HepG2 (cell line): ENCODE measurements at regions not wholly inside any gene's neighbourhood (a gene's known extent, or its start where the extent isn't known, plus 50 kb on each side); places are given as distances from the start of the nearest gene placed in this dataset.

ENCODE experiments used
- EP300 ChIP-seq, 3 experiments: sonication (generic) in 1 of 3; formaldehyde crosslinking in 1 of 3; IDR thresholded peaks; 2 replicates each; pipeline versions ENCODE4 v1.5.1 to v1.6.1; 2011 to 2020; ENCODE audit warnings: low read depth in 2 of 3, low read length in 2 of 3, borderline replicate concordance in 1 of 3, improper control_type of control experiment in 1 of 3, mild to moderate bottlenecking in 1 of 3, missing genetic modification reagents in 1 of 3, moderate library complexity in 1 of 3
- REXO4 ChIP-seq: sonication (generic); formaldehyde crosslinking; IDR thresholded peaks from 2 replicates; pipeline ENCODE4 v1.8.0; 2022; ENCODE audit warnings: missing genetic modification reagents, mild to moderate bottlenecking, borderline replicate concordance
- TBL1XR1 ChIP-seq: fragments of 150-350 bp; IDR thresholded peaks from 2 replicates; pipeline ENCODE4 v1.6.1; 2014; ENCODE audit warnings: borderline replicate concordance, low read length; ENCODE audit not compliant: partially characterized antibody
- YY1 ChIP-seq: IDR thresholded peaks from 2 replicates; pipeline ENCODE4 v1.6.1; 2011; ENCODE audit warnings: low read length, low read depth, moderate library complexity, mild to moderate bottlenecking; ENCODE audit not compliant: insufficient read depth, insufficient replicate concordance
- TF ChIP-seq, protein P1 (sequence below), 2 experiments: sonication (generic) in 1 of 2; formaldehyde crosslinking in 1 of 2; IDR thresholded peaks; 2 replicates each; pipeline versions ENCODE4 v1.6.1 to v1.9.0; 2014 to 2022; ENCODE audit warnings: antibody characterized with exemption in 1 of 2, borderline replicate concordance in 1 of 2, inconsistent platforms in 1 of 2, low read depth in 1 of 2, missing genetic modification reagents in 1 of 2
- TF ChIP-seq, protein P2 (sequence below): sonication (generic); formaldehyde crosslinking; IDR thresholded peaks from 2 replicates; pipeline ENCODE4 v1.5.0; 2020; ENCODE audit warnings: mild to moderate bottlenecking, missing genetic modification reagents, moderate library complexity
- TF ChIP-seq, protein P3 (sequence below): sonication (generic); formaldehyde crosslinking; IDR thresholded peaks from 2 replicates; pipeline ENCODE4 v1.4.0; 2020; ENCODE audit warnings: missing genetic modification reagents; ENCODE audit errors: not compliant biosample characterization

DNA sequence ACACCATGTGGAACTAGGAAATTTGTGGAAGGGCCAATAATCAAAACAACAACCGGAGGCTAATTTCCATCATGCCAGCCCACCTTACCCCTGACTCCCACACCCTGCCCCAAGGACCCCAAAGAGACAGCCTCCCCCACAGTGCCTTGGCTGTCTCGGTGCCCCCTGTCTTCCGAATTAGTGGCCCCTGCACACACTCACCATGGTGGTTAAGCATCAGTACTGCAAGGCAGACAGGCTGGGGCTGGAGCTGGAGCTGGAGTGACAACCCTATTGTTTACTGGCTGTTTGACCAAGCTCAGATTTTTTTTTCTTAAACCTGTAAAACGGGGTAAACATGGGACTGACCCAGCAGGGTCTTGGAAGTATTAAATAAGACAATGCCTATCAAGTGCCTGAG, 238.0 kb downstream of the TFAP2C start:
- TF ChIP-seq, protein P1, sequence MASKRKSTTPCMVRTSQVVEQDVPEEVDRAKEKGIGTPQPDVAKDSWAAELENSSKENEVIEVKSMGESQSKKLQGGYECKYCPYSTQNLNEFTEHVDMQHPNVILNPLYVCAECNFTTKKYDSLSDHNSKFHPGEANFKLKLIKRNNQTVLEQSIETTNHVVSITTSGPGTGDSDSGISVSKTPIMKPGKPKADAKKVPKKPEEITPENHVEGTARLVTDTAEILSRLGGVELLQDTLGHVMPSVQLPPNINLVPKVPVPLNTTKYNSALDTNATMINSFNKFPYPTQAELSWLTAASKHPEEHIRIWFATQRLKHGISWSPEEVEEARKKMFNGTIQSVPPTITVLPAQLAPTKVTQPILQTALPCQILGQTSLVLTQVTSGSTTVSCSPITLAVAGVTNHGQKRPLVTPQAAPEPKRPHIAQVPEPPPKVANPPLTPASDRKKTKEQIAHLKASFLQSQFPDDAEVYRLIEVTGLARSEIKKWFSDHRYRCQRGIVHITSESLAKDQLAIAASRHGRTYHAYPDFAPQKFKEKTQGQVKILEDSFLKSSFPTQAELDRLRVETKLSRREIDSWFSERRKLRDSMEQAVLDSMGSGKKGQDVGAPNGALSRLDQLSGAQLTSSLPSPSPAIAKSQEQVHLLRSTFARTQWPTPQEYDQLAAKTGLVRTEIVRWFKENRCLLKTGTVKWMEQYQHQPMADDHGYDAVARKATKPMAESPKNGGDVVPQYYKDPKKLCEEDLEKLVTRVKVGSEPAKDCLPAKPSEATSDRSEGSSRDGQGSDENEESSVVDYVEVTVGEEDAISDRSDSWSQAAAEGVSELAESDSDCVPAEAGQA (IDR thresholded peaks at IDR 0.05; ENCODE audit: low read depth) = no peak
- TF ChIP-seq, protein P1 (CRISPR knock-in tag; IDR thresholded peaks at IDR 0.05; ENCODE audit: borderline replicate concordance) = no peak
- TF ChIP-seq TBL1XR1 = no peak
- no peak for TF ChIP-seq REXO4 (CRISPR knock-in tag)
- TF ChIP-seq EP300 (IDR thresholded peaks at IDR 0.05; ENCODE audit: low read depth in 2 of 2, low read length in 2 of 2) = no peak
- TF ChIP-seq EP300 (CRISPR knock-in tag; IDR thresholded peaks at IDR 0.05; ENCODE audit: borderline replicate concordance) = no peak
- TF ChIP-seq, protein P2, sequence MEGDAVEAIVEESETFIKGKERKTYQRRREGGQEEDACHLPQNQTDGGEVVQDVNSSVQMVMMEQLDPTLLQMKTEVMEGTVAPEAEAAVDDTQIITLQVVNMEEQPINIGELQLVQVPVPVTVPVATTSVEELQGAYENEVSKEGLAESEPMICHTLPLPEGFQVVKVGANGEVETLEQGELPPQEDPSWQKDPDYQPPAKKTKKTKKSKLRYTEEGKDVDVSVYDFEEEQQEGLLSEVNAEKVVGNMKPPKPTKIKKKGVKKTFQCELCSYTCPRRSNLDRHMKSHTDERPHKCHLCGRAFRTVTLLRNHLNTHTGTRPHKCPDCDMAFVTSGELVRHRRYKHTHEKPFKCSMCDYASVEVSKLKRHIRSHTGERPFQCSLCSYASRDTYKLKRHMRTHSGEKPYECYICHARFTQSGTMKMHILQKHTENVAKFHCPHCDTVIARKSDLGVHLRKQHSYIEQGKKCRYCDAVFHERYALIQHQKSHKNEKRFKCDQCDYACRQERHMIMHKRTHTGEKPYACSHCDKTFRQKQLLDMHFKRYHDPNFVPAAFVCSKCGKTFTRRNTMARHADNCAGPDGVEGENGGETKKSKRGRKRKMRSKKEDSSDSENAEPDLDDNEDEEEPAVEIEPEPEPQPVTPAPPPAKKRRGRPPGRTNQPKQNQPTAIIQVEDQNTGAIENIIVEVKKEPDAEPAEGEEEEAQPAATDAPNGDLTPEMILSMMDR (CRISPR knock-in tag) = no peak
- TF ChIP-seq, protein P3, sequence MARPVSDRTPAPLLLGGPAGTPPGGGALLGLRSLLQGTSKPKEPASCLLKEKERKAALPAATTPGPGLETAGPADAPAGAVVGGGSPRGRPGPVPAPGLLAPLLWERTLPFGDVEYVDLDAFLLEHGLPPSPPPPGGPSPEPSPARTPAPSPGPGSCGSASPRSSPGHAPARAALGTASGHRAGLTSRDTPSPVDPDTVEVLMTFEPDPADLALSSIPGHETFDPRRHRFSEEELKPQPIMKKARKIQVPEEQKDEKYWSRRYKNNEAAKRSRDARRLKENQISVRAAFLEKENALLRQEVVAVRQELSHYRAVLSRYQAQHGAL (CRISPR knock-in tag) = no peak
- no peak for TF ChIP-seq YY1
